Endothelial cell of umbilical vein (primary cell): ENCODE measurements at regions not wholly inside any gene's neighbourhood (a gene's known extent, or its start where the extent isn't known, plus 50 kb on each side); places are given as distances from the start of the nearest gene placed in this dataset.

Source experiments
- EZH2 ChIP-seq: IDR thresholded peaks from 2 replicates; pipeline ENCODE4 v1.6.1; 2012; ENCODE audit warnings: borderline replicate concordance, low read depth, mild to moderate bottlenecking, moderate library complexity, low read length, inconsistent platforms; ENCODE audit not compliant: severe bottlenecking
- FOS ChIP-seq: IDR thresholded peaks from 2 replicates; pipeline ENCODE4 v1.6.1; 2011; ENCODE audit warnings: mild to moderate bottlenecking, low read length, moderate library complexity, borderline replicate concordance; ENCODE audit not compliant: insufficient read depth
- GATA2 ChIP-seq: IDR thresholded peaks from 2 replicates; pipeline ENCODE4 v1.7.0; 2011; ENCODE audit warnings: low read depth, mild to moderate bottlenecking, moderate library complexity, mixed read lengths, low read length; ENCODE audit not compliant: insufficient read length, insufficient read depth
- JUN ChIP-seq: IDR thresholded peaks from 2 replicates; pipeline ENCODE4 v1.6.1; 2011; ENCODE audit warnings: borderline replicate concordance, low read depth; ENCODE audit not compliant: insufficient read length, insufficient read depth
- MYC ChIP-seq: IDR thresholded peaks from one replicate; pipeline ENCODE4 v1.6.1; 2011; ENCODE audit warnings: mild to moderate bottlenecking, low read depth, low read length
- POLR2A ChIP-seq: IDR thresholded peaks from 2 replicates; pipeline ENCODE4 v1.6.1; 2012; ENCODE audit warnings: low read depth, mild to moderate bottlenecking, control low read depth, low read length
- POLR2AphosphoS5 ChIP-seq: IDR thresholded peaks from 2 replicates; pipeline ENCODE4 v1.6.1; 2012; ENCODE audit warnings: low read depth, mild to moderate bottlenecking, control low read depth, low read length, moderate library complexity; ENCODE audit not compliant: insufficient read depth
- TF ChIP-seq, protein P1 (sequence below), 2 donors: IDR thresholded peaks; 1 replicate in 1 of 2; 2 replicates in 1 of 2; pipeline ENCODE4 v1.5.1; 2011; ENCODE audit warnings: low read length in 2 of 2, mild to moderate bottlenecking in 2 of 2, moderate library complexity in 2 of 2, control low read depth in 1 of 2, inconsistent platforms in 1 of 2, low read depth in 1 of 2; ENCODE audit not compliant: insufficient read depth in 1 of 2; ENCODE audit errors: extremely low read depth in 1 of 2
- TF ChIP-seq, protein P2 (sequence below): IDR thresholded peaks from 2 replicates; pipeline ENCODE4 v1.6.1; 2011; ENCODE audit not compliant: insufficient read depth, insufficient read length

GRCh38 chr1:65670518-65670917, 122.2 kb upstream of the PDE4B start:
- TF ChIP-seq, protein P1, sequence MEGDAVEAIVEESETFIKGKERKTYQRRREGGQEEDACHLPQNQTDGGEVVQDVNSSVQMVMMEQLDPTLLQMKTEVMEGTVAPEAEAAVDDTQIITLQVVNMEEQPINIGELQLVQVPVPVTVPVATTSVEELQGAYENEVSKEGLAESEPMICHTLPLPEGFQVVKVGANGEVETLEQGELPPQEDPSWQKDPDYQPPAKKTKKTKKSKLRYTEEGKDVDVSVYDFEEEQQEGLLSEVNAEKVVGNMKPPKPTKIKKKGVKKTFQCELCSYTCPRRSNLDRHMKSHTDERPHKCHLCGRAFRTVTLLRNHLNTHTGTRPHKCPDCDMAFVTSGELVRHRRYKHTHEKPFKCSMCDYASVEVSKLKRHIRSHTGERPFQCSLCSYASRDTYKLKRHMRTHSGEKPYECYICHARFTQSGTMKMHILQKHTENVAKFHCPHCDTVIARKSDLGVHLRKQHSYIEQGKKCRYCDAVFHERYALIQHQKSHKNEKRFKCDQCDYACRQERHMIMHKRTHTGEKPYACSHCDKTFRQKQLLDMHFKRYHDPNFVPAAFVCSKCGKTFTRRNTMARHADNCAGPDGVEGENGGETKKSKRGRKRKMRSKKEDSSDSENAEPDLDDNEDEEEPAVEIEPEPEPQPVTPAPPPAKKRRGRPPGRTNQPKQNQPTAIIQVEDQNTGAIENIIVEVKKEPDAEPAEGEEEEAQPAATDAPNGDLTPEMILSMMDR (IDR thresholded peaks at IDR 0.05; ENCODE audit: extremely low read depth in 1 of 2, insufficient read depth in 1 of 2, low read depth in 1 of 2, low read length in 2 of 2) = no peak
- TF ChIP-seq POLR2A (no peak), POLR2AphosphoS5 (no peak), EZH2 (no peak), MYC (no peak), GATA2 (no peak), JUN (no peak), FOS (no peak)
- TF ChIP-seq, protein P2, sequence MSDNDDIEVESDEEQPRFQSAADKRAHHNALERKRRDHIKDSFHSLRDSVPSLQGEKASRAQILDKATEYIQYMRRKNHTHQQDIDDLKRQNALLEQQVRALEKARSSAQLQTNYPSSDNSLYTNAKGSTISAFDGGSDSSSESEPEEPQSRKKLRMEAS = no peak
